Lung (tissue), 11 donors: ENCODE measurements at regions not wholly inside any gene's neighbourhood (a gene's known extent, or its start where the extent isn't known, plus 50 kb on each side); places are given as distances from the start of the nearest gene placed in this dataset.

Source experiments
- ATAC-seq: fragments of 200-7000 bp; cut with Tn5 transposase; one replicate; pipeline ENCODE4 v1.9.1; 2020; ENCODE audit warnings: moderate number of reproducible peaks; ENCODE audit not compliant: insufficient read depth, low FRiP score
- DNase-seq, 3 donors: peaks; one replicate each; pipeline ENCODE4 v3.0.0-alpha.2; 2013 to 2017
- H3K27ac ChIP-seq, 2 donors: one replicate each; pipeline ENCODE4 v1.5.1; 2013; ENCODE audit warnings: mild to moderate bottlenecking in 2 of 2, moderate library complexity in 2 of 2, control low read depth in 1 of 2, inconsistent platforms in 1 of 2, low read depth in 1 of 2, low read length in 1 of 2
- H3K27me3 ChIP-seq, 3 donors: one replicate each; pipeline ENCODE4 v1.5.1; 2013; ENCODE audit warnings: low read length in 2 of 3; ENCODE audit not compliant: control insufficient read depth in 3 of 3, insufficient read depth in 3 of 3
- H3K36me3 ChIP-seq, 4 donors: one replicate each; pipeline ENCODE4 v1.5.1; 2013; ENCODE audit warnings: low read length in 4 of 4, mild to moderate bottlenecking in 1 of 4, moderate library complexity in 1 of 4; ENCODE audit not compliant: control insufficient read depth in 4 of 4, insufficient read depth in 4 of 4
- H3K4me1 ChIP-seq, 5 donors: one replicate each; pipeline ENCODE4 v1.5.1; 2013; ENCODE audit warnings: low read length in 5 of 5, mild to moderate bottlenecking in 2 of 5, moderate library complexity in 1 of 5; ENCODE audit not compliant: control insufficient read depth in 5 of 5, insufficient read depth in 5 of 5
- H3K4me3 ChIP-seq: one replicate; pipeline ENCODE4 v1.5.1; 2013; ENCODE audit warnings: mild to moderate bottlenecking, control low read depth, moderate library complexity
- H3K9ac ChIP-seq, 2 donors: one replicate each; pipeline ENCODE4 v1.5.1; 2013; ENCODE audit warnings: low read length in 2 of 2, control low read depth in 1 of 2; ENCODE audit not compliant: insufficient read depth in 1 of 2
- H3K9me3 ChIP-seq, 4 donors: one replicate each; pipeline ENCODE4 v1.5.1; 2013; ENCODE audit warnings: low read length in 3 of 4, mild to moderate bottlenecking in 1 of 4, moderate library complexity in 1 of 4; ENCODE audit not compliant: control insufficient read depth in 4 of 4, insufficient read depth in 3 of 4
- CTCF ChIP-seq: IDR thresholded peaks from 2 replicates; pipeline ENCODE4 v1.5.1; 2012; ENCODE audit warnings: mild to moderate bottlenecking; ENCODE audit errors: control extremely low read depth, extremely low read depth
- WGBS, 2 donors: extraction: QIAGEN DNeasy Blood & Tissue Kit; methylation state at CpG; one replicate each; pipeline ENCODE4 v1.1.7; 2013; 5-methylcytosine and 5-hydroxymethylcytosine counted together
- donor health status: control.
- donor health status: control.
- donor health status: Bipolar disorder and iron deficiency.
- donor health status: healthy.
- donor health status: DM: yes; HTN: yes; CAD: no.

DNA sequence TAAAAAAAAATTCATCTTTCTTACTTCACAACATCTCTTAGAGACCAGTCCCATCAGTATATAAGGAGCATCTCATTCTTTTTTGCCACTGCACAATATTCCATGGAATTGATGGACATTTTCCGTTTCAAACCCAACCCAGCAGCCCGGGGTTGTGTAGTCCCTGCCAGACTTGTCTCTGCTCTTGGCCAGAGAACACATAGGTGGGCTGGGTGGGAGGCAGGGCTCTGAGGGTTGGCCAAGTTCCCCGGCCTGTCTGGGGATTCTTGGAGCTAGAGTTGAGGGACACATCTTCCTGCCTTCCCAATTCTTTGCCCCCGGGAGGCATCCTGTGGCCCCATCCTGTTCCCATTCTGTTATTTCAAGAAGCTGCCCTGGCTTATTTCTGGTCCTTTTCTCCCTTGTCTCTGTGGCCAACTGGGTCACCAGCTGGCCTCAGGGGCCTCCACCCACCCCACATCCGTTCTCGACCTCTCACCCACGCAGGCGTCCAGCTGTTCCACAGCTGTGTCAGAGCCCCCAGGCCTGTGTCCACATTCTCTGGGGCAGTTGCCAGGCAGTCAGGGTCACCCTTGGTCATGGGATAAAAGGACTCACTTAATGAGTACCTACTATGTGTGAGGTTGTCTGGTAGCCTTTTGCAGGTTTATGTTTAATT lies 52.0 kb upstream of the CCDC63 start:
- DNase-seq (peak; percentile 16 to 40 (median 17)), ATAC-seq (no peak)

DNA sequence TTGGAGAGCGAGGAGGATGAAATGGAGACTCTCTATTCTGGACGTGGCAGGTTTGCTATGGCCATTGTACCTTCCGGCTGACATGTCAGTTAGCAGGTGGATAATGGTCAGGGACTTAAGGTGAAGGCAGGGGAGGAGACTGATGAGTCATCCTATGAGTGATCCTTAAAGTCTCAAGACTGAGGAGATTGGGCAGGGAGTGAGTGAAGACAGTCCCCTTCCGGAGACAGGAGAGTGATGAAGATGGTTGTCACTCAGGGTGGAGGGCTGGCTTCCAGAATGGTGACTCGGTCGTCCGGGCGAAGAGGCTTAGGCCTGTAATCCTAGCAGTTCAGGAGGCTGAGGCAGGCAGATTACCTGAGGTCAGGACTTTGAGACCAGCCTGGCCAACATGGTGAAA lies 49.8 kb upstream of the CCDC63 start:
- Histone ChIP-seq H3K9me3 (peaks cover 0 to 9% (median 0%) of the 10 kb centered on the region in 4 donors), H3K9ac (no peak overlapping the region), H3K27me3 (no peaks in the 10 kb centered on the region), H3K4me3 (no peak overlapping the region), H3K36me3 (no peaks in the 10 kb centered on the region), H3K4me1 (peaks cover 0 to 2% (median 0%) of the 10 kb centered on the region in 5 donors), H3K27ac (no peak overlapping the region)
- ATAC-seq (no peak), DNase-seq (no peak)
- TF ChIP-seq CTCF, result no peak
- 94 to 96% methylated on average over 8 of the region's 8 CpGs for WGBS, 2 donors

More for the DNA sequence above, 52.0 kb upstream of the CCDC63 start:
- 59 to 72% methylated on average over 8 of the region's 8 CpGs for WGBS, 2 donors
- H3K4me1 ChIP-seq, result peaks cover 0 to 6% (median 0%) of the 10 kb centered on the region in 5 donors
- no peaks in the 10 kb centered on the region for H3K27me3 ChIP-seq
- no peak overlapping the region for H3K9ac ChIP-seq
- H3K4me3 ChIP-seq, result no peak overlapping the region
- H3K27ac ChIP-seq, result no peak overlapping the region
- H3K36me3 ChIP-seq, result no peaks in the 10 kb centered on the region
- TF ChIP-seq CTCF, result no peak
- peaks cover 0 to 6% (median 0%) of the 10 kb centered on the region in 4 donors for H3K9me3 ChIP-seq
